Stimulated activated naive B cell treated with anti-CD40 and anti-IgM and Interleukin-4, amounts not matched to agents 10 μg/mL and 1 μg/mL and 100 μg/mL, for 72 hours (primary cell): ENCODE measurements at regions not wholly inside any gene's neighbourhood (a gene's known extent, or its start where the extent isn't known, plus 50 kb on each side); places are given as distances from the start of the nearest gene placed in this dataset.

Experiments used
- ATAC-seq, 2 donors: fragments of 150-1000 bp; cut with Tn5 transposase; replicated peaks; 2 replicates each; pipeline ENCODE4 v1.10.0; 2021; ENCODE audit warnings: moderate library complexity in 1 of 2
- DNase-seq: peaks from one replicate; pipeline ENCODE4 v3.0.0; 2021
- H3K27ac Mint-ChIP-seq: one replicate; pipeline ENCODE4 v1.8.0; 2022; ENCODE audit warnings: mild to moderate bottlenecking, mixed read lengths
- H3K27me3 Mint-ChIP-seq, 2 donors: one replicate each; pipeline ENCODE4 v1.8.0; 2022; ENCODE audit warnings: mixed read lengths in 2 of 2
- H3K36me3 Mint-ChIP-seq, 2 donors: one replicate each; pipeline ENCODE4 v1.8.0; 2022; ENCODE audit warnings: mixed read lengths in 2 of 2, mild to moderate bottlenecking in 1 of 2
- H3K4me1 Mint-ChIP-seq, 2 donors: one replicate each; pipeline ENCODE4 v1.8.0; 2022; ENCODE audit warnings: mixed read lengths in 2 of 2, mild to moderate bottlenecking in 1 of 2
- H3K4me3 Mint-ChIP-seq, 2 donors: one replicate each; pipeline ENCODE4 v1.8.0; 2022; ENCODE audit warnings: mild to moderate bottlenecking in 2 of 2, mixed read lengths in 2 of 2, moderate library complexity in 1 of 2
- H3K9me3 Mint-ChIP-seq, 2 donors: one replicate each; pipeline ENCODE4 v1.8.0; 2022; ENCODE audit warnings: mixed read lengths in 2 of 2, mild to moderate bottlenecking in 1 of 2

DNA sequence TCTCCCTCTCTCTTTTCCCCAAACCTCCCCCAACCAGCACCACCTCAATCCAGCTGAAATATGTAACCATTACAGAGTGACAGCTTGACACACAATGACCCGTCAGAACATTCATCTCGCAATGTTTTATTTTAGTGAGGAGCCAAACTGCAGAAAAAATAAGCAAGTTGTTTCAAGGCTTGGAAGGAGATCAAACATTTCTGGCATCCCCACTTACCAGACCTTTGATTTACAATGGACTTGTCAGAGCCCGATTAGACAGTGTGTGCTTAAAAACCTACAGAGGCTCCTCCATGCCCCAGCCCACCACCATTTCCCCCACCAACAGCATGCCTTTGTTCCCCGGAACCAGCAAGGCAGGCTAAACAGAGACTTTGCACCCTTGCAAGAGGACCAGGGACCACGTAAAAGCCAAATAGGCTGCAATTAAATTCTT, 382.8 kb upstream of the ZNF507 start:
- no peak for DNase-seq
- peaks cover 1 to 3% of the 10 kb centered on the region in 2 donors for H3K9me3 Mint-ChIP-seq
- H3K27me3 Mint-ChIP-seq = no peaks in the 10 kb centered on the region
- no peak overlapping the region for H3K4me3 Mint-ChIP-seq
- no peak overlapping the region for H3K27ac Mint-ChIP-seq
- no peak for ATAC-seq
- no peaks in the 10 kb centered on the region for H3K4me1 Mint-ChIP-seq
- no peaks in the 10 kb centered on the region for H3K36me3 Mint-ChIP-seq

- ATAC-seq = no peak
- Mint-ChIP-seq H3K4me1 (no peaks in the 10 kb centered on the region), H3K27me3 (no peaks in the 10 kb centered on the region), H3K9me3 (peaks cover 3 to 4% of the 10 kb centered on the region in 2 donors), H3K4me3 (no peak overlapping the region), H3K36me3 (no peaks in the 10 kb centered on the region), H3K27ac (no peak overlapping the region)
- no peak for DNase-seq
Measured at GRCh38 chr19:31963746-31964145, 381.7 kb upstream of the ZNF507 start.

DNA sequence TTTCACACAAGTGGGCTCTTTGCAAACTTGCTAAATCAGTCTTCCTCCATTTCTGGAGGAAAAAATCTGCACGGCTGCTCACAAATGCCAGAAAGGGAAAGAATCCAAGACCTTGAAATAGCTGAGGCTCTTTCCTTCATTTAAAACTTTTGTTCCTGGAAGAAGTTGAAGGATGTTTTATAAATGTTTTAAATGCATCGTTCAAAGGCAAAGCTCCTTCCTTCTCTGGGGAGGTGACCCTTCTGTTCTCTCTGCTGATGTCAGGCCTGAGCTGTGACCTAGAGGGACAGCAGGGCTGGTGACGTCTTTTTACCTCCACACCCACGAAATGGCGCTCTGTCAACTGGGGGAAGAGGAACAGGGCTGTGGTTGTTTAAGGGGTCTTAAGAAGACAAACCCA, 376.4 kb upstream of the ZNF507 start:
- H3K27me3 Mint-ChIP-seq = no peaks in the 10 kb centered on the region
- peaks cover 3 to 6% of the 10 kb centered on the region in 2 donors for H3K9me3 Mint-ChIP-seq
- ATAC-seq (no peak), DNase-seq (no peak)
- H3K4me3 Mint-ChIP-seq = no peak overlapping the region
- no peaks in the 10 kb centered on the region for H3K4me1 Mint-ChIP-seq
- no peak overlapping the region for H3K27ac Mint-ChIP-seq
- no peaks in the 10 kb centered on the region for H3K36me3 Mint-ChIP-seq

DNA sequence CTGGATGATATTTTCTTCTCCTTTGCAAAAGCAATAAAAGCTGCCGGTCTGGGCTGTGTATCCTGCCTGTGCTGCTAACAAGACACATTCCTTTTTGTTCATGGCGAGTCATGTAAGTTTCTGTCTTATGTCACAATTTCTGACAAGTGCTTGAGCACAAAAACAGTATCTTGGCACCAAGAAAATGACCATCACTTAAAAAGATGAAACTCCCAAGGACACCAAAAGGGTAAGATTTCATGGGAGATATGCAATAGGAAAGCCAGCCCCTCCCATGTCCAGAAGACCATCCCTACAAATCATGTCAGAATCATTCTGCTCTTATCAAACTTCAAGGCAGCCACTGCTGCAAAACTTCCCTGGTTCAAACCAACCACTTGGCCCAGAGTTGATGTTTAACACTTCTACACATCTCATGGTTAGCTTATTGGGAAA, 375.4 kb upstream of the ZNF507 start:
- Mint-ChIP-seq H3K36me3 (no peaks in the 10 kb centered on the region), H3K4me1 (no peaks in the 10 kb centered on the region), H3K9me3 (peaks cover 0 to 6% of the 10 kb centered on the region in 2 donors), H3K27me3 (no peaks in the 10 kb centered on the region), H3K27ac (no peak overlapping the region), H3K4me3 (no peak overlapping the region)
- no peak for ATAC-seq
- DNase-seq = no peak

DNA sequence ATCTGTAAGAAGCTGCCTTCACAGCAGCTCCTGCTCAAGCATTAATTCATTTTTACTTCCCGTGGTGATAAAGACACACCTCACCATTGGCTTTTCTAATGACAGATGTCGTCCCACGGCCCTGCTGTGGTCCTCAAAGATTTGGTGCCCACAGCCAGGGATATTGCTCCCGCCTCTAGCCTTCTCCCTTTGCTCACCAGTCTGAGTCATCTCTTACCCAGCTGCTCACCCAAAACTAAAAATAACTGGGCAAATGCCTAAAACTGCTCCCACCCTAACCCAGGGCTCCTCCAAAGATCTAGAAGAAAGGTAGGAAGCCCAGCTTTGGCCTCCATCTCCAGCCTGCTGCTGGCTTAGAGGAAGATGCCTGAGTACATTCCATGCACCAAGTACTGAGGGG, 371.1 kb upstream of the ZNF507 start:
- no peak for DNase-seq
- H3K4me1 Mint-ChIP-seq = no peaks in the 10 kb centered on the region
- H3K9me3 Mint-ChIP-seq = peaks cover 0 to 4% of the 10 kb centered on the region in 2 donors
- no peak for ATAC-seq
- no peak overlapping the region for H3K27ac Mint-ChIP-seq
- H3K36me3 Mint-ChIP-seq = no peaks in the 10 kb centered on the region
- no peak overlapping the region for H3K4me3 Mint-ChIP-seq
- no peaks in the 10 kb centered on the region for H3K27me3 Mint-ChIP-seq

DNA sequence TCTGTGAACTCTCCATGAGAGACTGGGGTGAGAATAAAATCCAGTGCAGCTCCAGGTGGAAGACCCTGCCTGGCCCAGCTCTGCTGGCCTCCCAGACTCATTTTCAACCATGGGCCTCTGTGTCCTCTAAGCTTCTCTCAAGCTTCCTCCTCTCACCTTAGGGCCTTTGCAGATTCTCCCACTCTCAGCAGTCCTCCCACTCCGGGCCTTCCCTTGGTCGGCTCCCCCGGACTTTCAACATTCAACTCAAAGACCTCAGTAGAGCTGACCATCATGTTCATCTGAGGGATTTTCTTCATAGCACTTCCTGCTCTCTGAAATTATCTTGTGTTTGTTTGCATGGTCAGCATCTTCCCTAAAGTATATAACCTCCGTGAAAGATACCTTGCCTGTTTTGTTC, 370.5 kb upstream of the ZNF507 start:
- no peak overlapping the region for H3K27ac Mint-ChIP-seq
- H3K9me3 Mint-ChIP-seq = peaks cover 0 to 4% of the 10 kb centered on the region in 2 donors
- no peaks in the 10 kb centered on the region for H3K36me3 Mint-ChIP-seq
- no peaks in the 10 kb centered on the region for H3K4me1 Mint-ChIP-seq
- H3K4me3 Mint-ChIP-seq = no peak overlapping the region
- no peaks in the 10 kb centered on the region for H3K27me3 Mint-ChIP-seq
- ATAC-seq = no peak
- DNase-seq = no peak

GRCh38 chr19:31975461-31975860, 369.9 kb upstream of the ZNF507 start:
- no peaks in the 10 kb centered on the region for H3K36me3 Mint-ChIP-seq
- H3K9me3 Mint-ChIP-seq = peaks cover 3 to 4% of the 10 kb centered on the region in 2 donors
- H3K27ac Mint-ChIP-seq = no peak overlapping the region
- ATAC-seq = no peak
- no peak for DNase-seq
- no peak overlapping the region for H3K4me3 Mint-ChIP-seq
- no peaks in the 10 kb centered on the region for H3K27me3 Mint-ChIP-seq
- no peaks in the 10 kb centered on the region for H3K4me1 Mint-ChIP-seq

DNA sequence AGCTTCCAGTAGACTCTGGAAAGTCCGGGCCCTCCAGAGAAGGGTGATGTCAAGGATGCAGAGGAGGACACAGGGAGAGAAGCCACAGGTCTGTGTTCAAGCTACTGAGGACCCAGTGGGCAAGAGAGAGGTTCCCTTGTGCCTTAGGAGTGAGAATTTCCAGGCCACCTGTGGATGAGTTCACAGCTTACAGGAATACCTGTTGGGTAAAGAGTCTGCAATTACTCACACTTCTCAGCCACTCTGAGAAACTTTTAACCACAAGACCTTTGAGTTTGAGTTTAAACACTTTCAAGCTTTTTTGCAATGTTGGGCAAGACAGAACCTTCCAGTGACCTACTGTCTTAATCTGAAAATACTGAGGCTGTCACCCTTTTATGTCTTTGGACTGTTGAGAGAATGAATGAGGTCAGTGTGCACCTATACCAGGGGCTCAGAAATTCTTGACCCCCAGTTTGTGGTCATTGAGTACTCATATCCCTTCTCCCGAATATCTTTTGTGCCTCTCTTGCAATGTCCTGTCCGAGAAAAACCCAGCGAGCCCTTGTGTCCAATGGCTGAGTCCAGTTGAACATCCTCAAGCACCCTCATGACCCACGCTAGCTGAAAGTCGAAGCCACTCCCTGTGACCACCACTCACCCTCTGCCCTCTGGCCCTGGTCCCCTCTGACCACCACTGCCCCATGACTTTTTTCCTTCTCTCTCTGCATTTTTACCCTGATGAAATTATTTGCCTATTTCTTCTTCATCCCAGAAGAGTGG, 368.5 kb upstream of the ZNF507 start:
- H3K4me1 Mint-ChIP-seq = no peaks in the 10 kb centered on the region
- H3K9me3 Mint-ChIP-seq = peaks cover 2 to 3% of the 10 kb centered on the region in 2 donors
- H3K36me3 Mint-ChIP-seq = no peaks in the 10 kb centered on the region
- no peaks in the 10 kb centered on the region for H3K27me3 Mint-ChIP-seq
- DNase-seq = no peak
- no peak for ATAC-seq
- no peak overlapping the region for H3K27ac Mint-ChIP-seq
- H3K4me3 Mint-ChIP-seq = no peak overlapping the region

DNA sequence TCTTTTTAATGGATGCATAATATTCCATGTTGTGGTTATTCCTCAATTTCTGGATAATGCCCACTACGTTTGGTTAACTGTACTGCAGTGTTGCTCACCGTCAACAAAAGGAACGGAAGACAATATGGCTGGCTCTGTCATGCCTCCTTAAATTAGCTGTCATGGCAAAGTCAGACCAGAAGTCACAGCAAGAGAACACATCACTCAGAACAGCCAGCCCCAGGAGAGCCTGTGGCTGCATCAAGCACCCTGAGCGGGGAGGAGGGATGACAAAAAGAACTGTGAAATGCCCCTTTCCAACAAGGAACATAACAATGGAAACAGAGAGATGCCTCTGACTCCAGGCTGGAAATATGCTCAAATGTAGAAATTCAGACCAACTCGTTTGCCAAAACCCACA, 366.0 kb upstream of the ZNF507 start:
- Mint-ChIP-seq H3K27me3 (no peaks in the 10 kb centered on the region), H3K9me3 (peaks cover 2 to 3% of the 10 kb centered on the region in 2 donors)

DNA sequence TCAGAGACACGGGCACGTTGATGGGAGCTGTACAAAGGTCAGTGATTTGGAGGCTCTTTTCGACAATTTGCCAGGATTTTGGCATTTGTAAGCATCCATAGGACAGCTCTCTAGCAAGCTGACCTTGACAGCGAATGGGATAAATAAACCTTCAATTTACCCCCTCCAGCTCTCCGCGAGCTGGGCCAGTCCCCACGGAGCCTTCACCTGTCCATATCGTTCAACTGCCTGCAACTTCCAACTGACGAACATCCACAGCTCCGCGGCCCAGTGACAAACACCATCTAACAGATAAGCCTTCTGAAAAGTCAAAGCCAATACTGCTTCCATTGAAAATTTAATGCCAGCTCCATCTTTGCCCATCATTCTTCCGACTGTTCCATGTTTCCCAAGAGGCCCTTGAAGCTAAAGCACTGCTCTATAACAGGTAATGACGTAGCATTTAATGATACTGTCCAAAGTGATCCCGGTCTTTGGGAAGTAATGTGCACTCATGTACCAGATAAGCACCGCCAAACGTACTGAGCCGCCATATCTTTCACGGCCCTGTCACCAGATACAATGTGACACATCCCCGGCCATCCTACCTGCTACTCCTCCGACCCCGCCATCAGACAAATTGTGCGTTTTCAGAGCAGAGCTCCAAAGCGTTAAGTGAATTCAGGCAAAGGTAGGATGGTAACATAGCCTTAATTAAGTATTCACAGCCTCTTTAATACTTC, 365.3 kb upstream of the ZNF507 start:
- Mint-ChIP-seq H3K9me3 (peaks cover 3 to 4% of the 10 kb centered on the region in 2 donors), H3K27me3 (no peaks in the 10 kb centered on the region), H3K36me3 (peaks cover 0 to 3% of the 10 kb centered on the region in 2 donors), H3K27ac (no peak overlapping the region), H3K4me3 (no peak overlapping the region), H3K4me1 (no peaks in the 10 kb centered on the region)
- no peak for DNase-seq
- ATAC-seq = no peak

More for the DNA sequence above, 366.0 kb upstream of the ZNF507 start:
- H3K36me3 Mint-ChIP-seq = no peaks in the 10 kb centered on the region
- H3K27ac Mint-ChIP-seq = no peak overlapping the region
- H3K4me1 Mint-ChIP-seq = no peaks in the 10 kb centered on the region
- DNase-seq (no peak), ATAC-seq (no peak)
- no peak overlapping the region for H3K4me3 Mint-ChIP-seq

GRCh38 chr19:31980796-31981195, 364.6 kb upstream of the ZNF507 start:
- no peak for DNase-seq
- Mint-ChIP-seq H3K4me1 (no peaks in the 10 kb centered on the region), H3K4me3 (no peak overlapping the region), H3K9me3 (peaks cover 6 to 8% of the 10 kb centered on the region in 2 donors), H3K27ac (no peak overlapping the region), H3K36me3 (peaks cover 0 to 5% of the 10 kb centered on the region in 2 donors), H3K27me3 (no peaks in the 10 kb centered on the region)
- no peak for ATAC-seq

DNA sequence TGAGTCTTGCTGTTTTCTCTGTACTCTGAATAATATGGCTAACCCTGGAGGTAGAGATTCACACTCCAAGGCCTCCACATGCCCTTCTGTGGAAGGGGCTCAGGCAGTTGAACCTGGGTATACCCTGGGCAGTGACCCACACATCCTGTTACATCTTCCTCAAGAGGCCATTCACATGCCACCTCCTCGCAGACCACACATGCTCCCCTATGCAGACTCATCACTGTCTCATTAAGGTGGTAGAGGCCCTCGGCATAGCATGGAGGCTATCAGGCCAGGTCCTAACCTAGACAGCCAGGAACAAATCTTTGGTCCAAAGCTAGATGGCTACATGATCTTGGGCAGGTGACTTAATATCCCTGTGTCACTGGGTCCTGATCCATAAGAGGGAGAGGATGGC, 363.9 kb upstream of the ZNF507 start:
- peaks cover 0 to 5% of the 10 kb centered on the region in 2 donors for H3K36me3 Mint-ChIP-seq
- no peak for ATAC-seq

DNA sequence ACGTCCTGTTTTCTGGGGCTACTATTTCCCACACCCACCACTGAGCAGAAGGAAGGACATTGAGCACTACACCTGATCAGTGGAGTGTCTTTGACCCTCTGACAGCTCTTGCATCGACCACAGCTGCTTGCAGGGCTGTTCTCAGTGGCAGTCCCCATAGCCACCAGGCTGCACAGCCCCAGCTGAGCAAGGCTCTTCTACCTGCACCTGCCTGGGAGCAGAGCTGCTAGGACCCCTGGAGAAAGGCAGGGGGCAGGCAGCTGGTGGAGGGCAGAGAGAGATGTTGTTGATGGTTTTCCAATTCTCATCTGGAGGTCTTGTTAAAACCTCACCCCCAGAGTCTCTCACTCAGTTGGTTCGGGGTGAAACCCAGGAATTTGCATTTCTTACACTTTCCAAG, 361.8 kb upstream of the ZNF507 start:
- no peaks in the 10 kb centered on the region for H3K4me1 Mint-ChIP-seq
- ATAC-seq (no peak), DNase-seq (no peak)
- H3K9me3 Mint-ChIP-seq = peaks cover 11 to 15% of the 10 kb centered on the region in 2 donors
- H3K36me3 Mint-ChIP-seq = peaks cover 0 to 6% of the 10 kb centered on the region in 2 donors
- H3K27ac Mint-ChIP-seq = no peak overlapping the region
- no peak overlapping the region for H3K4me3 Mint-ChIP-seq
- H3K27me3 Mint-ChIP-seq = no peaks in the 10 kb centered on the region

More for the DNA sequence above, 363.9 kb upstream of the ZNF507 start:
- Mint-ChIP-seq H3K4me3 (no peak overlapping the region), H3K9me3 (peaks cover 6 to 8% of the 10 kb centered on the region in 2 donors), H3K4me1 (no peaks in the 10 kb centered on the region), H3K27ac (no peak overlapping the region), H3K27me3 (no peaks in the 10 kb centered on the region)
- DNase-seq = no peak

GRCh38 chr19:31985001-31985605, 360.3 kb upstream of the ZNF507 start:
- H3K4me3 Mint-ChIP-seq = no peak overlapping the region
- H3K36me3 Mint-ChIP-seq = peaks cover 0 to 6% of the 10 kb centered on the region in 2 donors

More at GRCh38 chr19:31985001-31985605, 360.3 kb upstream of the ZNF507 start:
- DNase-seq = no peak
- no peaks in the 10 kb centered on the region for H3K27me3 Mint-ChIP-seq
- H3K27ac Mint-ChIP-seq = no peak overlapping the region
- H3K9me3 Mint-ChIP-seq = peaks cover 11 to 16% of the 10 kb centered on the region in 2 donors
- ATAC-seq = no peak
- H3K4me1 Mint-ChIP-seq = no peaks in the 10 kb centered on the region
